ENCODE measurements at regions not wholly inside any gene's neighbourhood (a gene's known extent, or its start where the extent isn't known, plus 50 kb on each side); places are given as distances from the start of the nearest gene placed in this dataset.

DNA sequence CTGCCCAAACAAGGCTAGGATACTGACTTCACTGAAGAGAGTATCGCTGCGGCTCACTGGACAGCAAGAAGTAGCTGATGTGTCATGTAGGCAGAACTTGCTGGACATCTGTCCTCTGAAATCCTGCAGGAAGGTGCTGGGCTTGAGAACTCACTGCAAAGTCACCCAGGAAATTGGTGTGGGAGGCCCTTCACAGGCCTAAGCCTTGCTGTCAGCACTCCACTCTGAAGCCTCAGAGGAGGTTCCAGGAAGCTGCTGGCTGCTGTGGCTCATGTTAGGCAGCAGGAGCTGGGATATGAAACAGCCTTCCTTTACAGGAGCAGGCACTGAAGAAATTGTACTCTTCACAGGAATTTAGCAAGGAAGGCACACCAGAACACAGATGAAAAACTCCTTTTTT lies 88.3 kb upstream of the CCDC68 start:
- TF ChIP-seq POLR2A (IDR thresholded peaks at IDR 0.05; ENCODE audit: low read length), result no peak
- no peak for TF ChIP-seq GATA1 (IDR thresholded peaks at IDR 0.05; ENCODE audit: low read depth, low read length)
